Heart right ventricle (tissue), 16 donors: ENCODE measurements at regions not wholly inside any gene's neighbourhood (a gene's known extent, or its start where the extent isn't known, plus 50 kb on each side); places are given as distances from the start of the nearest gene placed in this dataset.

Experiments used
- ATAC-seq, 8 donors: fragments of 200-7000 bp; cut with Tn5 transposase; one replicate each; pipeline ENCODE4 v1.9.1; 2020; ENCODE audit warnings: mild to moderate bottlenecking in 8 of 8, moderate library complexity in 8 of 8, moderate number of reproducible peaks in 1 of 8
- DNase-seq, 2 donors: peaks; one replicate each; pipeline ENCODE4 v3.0.0-alpha.2; 2020
- H3K27ac ChIP-seq, 10 donors: fragments of 200-600 bp; sonication (generic) in 2 of 10; one replicate each; pipeline versions ENCODE4 v1.5.0 to v1.8.0; 2020 to 2022; ENCODE audit warnings: mild to moderate bottlenecking in 3 of 10
- H3K27me3 ChIP-seq, 7 donors: fragments of 200-600 bp; one replicate each; pipeline ENCODE4 v1.8.0; 2021 to 2022; ENCODE audit warnings: mild to moderate bottlenecking in 2 of 7
- H3K36me3 ChIP-seq, 9 donors: fragments of 200-600 bp; sonication (generic) in 1 of 9; one replicate each; pipeline versions ENCODE4 v1.5.0 to v1.8.0; 2020 to 2022; ENCODE audit warnings: mild to moderate bottlenecking in 2 of 9
- H3K4me1 ChIP-seq, 9 donors: fragments of 200-600 bp; sonication (generic) in 1 of 9; one replicate each; pipeline versions ENCODE4 v1.5.0 to v1.8.0; 2020 to 2022; ENCODE audit warnings: mild to moderate bottlenecking in 4 of 9
- H3K4me3 ChIP-seq, 10 donors: fragments of 200-600 bp; sonication (generic) in 2 of 10; one replicate each; pipeline versions ENCODE4 v1.5.0 to v1.8.0; 2020 to 2022; ENCODE audit warnings: mild to moderate bottlenecking in 7 of 10, moderate library complexity in 2 of 10
- H3K9me3 ChIP-seq, 11 donors: fragments of 200-600 bp in 10 of 11; sonication (generic) in 2 of 11; one replicate each; pipeline versions ENCODE4 v1.5.0 to v1.8.0; 2013 to 2022; ENCODE audit warnings: mild to moderate bottlenecking in 2 of 11, control low read depth in 1 of 11, moderate library complexity in 1 of 11
- CTCF ChIP-seq, 9 donors: fragments of 200-600 bp; sonication (generic) in 2 of 9; IDR thresholded peaks; one replicate each; pipeline versions ENCODE4 v1.5.0 to v1.8.0; 2021 to 2022; ENCODE audit warnings: antibody characterized with exemption in 9 of 9, mild to moderate bottlenecking in 5 of 9, moderate library complexity in 1 of 9
- WGBS, 2 donors: extraction: QIAGEN DNeasy Blood & Tissue Kit; methylation state at CpG; one replicate each; pipeline ENCODE4 v1.1.7; 2013; ENCODE audit warnings: inconsistent platforms in 1 of 2; 5-methylcytosine and 5-hydroxymethylcytosine counted together
- intact Hi-C, 10 donors: fragments of 100-400 bp; cut with DNase I; formaldehyde crosslinking; loops; one replicate each; pipeline versions ENCODE4 v1.11.1 to v1.14.2; 2022
- donor health status: Arrhythmogenic right ventricular cardiomyopathy.
- donor health status: ischemic (EF 13 %, LVEDD 7.1; RV severe dilation, severe dysfunction).
- donor health status: healthy with polysubstance abuse.
- donor health status: DM: no; HTN: yes; CAD: no.
- donor health status: DM: no; HTN: no; CAD: no.
- donor health status: ischemic (EF 25% LVEDD 6.9; RV normal size, moderate dysfunction).
- donor health status: ischemic (EF 25% LVEDD 5.7; RV mildly dilated, moderate dysfunction).
- donor health status: healthy.
- donor health status: DM: yes; HTN: yes; CAD: no.
- donor health status: Ischemic cardiomyopathy.
- donor health status: ischemic (EF 35%, LVEDD 5.7; RV mildly dilated, moderate dysfunction).
- donor health status: nonischemic (EF 11% LVEDD 7.7; RV severe dilation, severe dysfunction).
- donor health status: DM: yes; HTN: yes; CAD: no.
- donor health status: PGD.
- donor health status: ischemic (EF 29% LVEDD 5.4; RV normal size, mild dysfunction).
- donor health status: nonischemic (EF 23%, LVEDD 6.1; RV moderate dilation, normal function).

GRCh38 chr2:163370169-163370886 is 365.5 kb downstream of the FIGN start:
- Histone ChIP-seq H3K27me3 (no peaks in the 10 kb centered on the region), H3K4me1 (peaks cover 0 to 6% (median 0%) of the 10 kb centered on the region in 9 donors), H3K9me3 (no peaks in the 10 kb centered on the region), H3K4me3 (no peak overlapping the region), H3K27ac (no peak overlapping the region), H3K36me3 (no peaks in the 10 kb centered on the region)
- WGBS, 2 donors: 89 to 95% methylated on average over 4 of the region's 4 CpGs
- no peak for ATAC-seq
- intact Hi-C loops: no loop called here
- TF ChIP-seq CTCF (IDR thresholded peaks at IDR 0.05): no peak
- no peak for DNase-seq

GRCh38 chr2:163369111-163369510 is 366.7 kb downstream of the FIGN start:
- Histone ChIP-seq H3K36me3 (no peaks in the 10 kb centered on the region), H3K4me1 (peaks cover 0 to 6% (median 0%) of the 10 kb centered on the region in 9 donors), H3K9me3 (peaks cover 0 to under 1% (median 0%) of the 10 kb centered on the region in 11 donors), H3K27ac (no peak overlapping the region), H3K4me3 (no peak overlapping the region), H3K27me3 (no peaks in the 10 kb centered on the region)
- DNase-seq: no peak
- intact Hi-C loops: no loop called here
- 61 to 62% methylated on average over 1 of the region's 1 CpG for WGBS, 2 donors
- TF ChIP-seq CTCF (IDR thresholded peaks at IDR 0.05): no peak
- ATAC-seq: no peak

- ATAC-seq: no peak
Observed at GRCh38 chr2:163368655-163369054, 367.2 kb downstream of the FIGN start.

GRCh38 chr2:163367825-163368582 is 367.8 kb downstream of the FIGN start:
- WGBS, 2 donors: 94 to 95% methylated on average over 4 of the region's 4 CpGs
- ATAC-seq: no peak
- no peak for TF ChIP-seq CTCF (IDR thresholded peaks at IDR 0.05)

More at GRCh38 chr2:163368655-163369054, 367.2 kb downstream of the FIGN start:
- peaks cover 0 to 6% (median 0%) of the 10 kb centered on the region in 9 donors for H3K4me1 ChIP-seq
- no peaks in the 10 kb centered on the region for H3K27me3 ChIP-seq
- H3K36me3 ChIP-seq: no peaks in the 10 kb centered on the region
- H3K4me3 ChIP-seq: no peak overlapping the region
- peaks cover 0 to 5% (median 0%) of the 10 kb centered on the region in 11 donors for H3K9me3 ChIP-seq
- TF ChIP-seq CTCF (IDR thresholded peaks at IDR 0.05): no peak
- intact Hi-C loops: no loop called here
- DNase-seq: no peak
- no peak overlapping the region for H3K27ac ChIP-seq

More at GRCh38 chr2:163367825-163368582, 367.8 kb downstream of the FIGN start:
- no peaks in the 10 kb centered on the region for H3K27me3 ChIP-seq
- H3K27ac ChIP-seq: no peak overlapping the region
- intact Hi-C loops: no loop called here
- H3K36me3 ChIP-seq: no peaks in the 10 kb centered on the region
- no peak overlapping the region for H3K4me3 ChIP-seq
- peaks cover 0 to 9% (median under 1%) of the 10 kb centered on the region in 11 donors for H3K9me3 ChIP-seq
- H3K4me1 ChIP-seq: peaks cover 0 to 6% (median 0%) of the 10 kb centered on the region in 9 donors
- DNase-seq: no peak
